Muscle of back (tissue), 3 donors: ENCODE measurements at regions not wholly inside any gene's neighbourhood (a gene's known extent, or its start where the extent isn't known, plus 50 kb on each side); places are given as distances from the start of the nearest gene placed in this dataset.
"Not testable (repeated sequence)": the region's sequence is repeated elsewhere in the genome, so short reads cannot be mapped to it uniquely, and the experiment has no call there.

Experiments used
- DNase-seq, 3 donors: peaks; one replicate each; pipeline versions ENCODE4 v3.0.0 to v3.0.0-alpha.2; 2013

- no peak for DNase-seq
Observed at GRCh38 chr16:60013076-60013475, 1279.0 kb upstream of the GOT2 start.

GRCh38 chr16:60001523-60001922 lies 1267.4 kb upstream of the GOT2 start:
- no peak for DNase-seq

- DNase-seq = no peak
Observed at GRCh38 chr16:59997706-59998105, 1263.6 kb upstream of the GOT2 start.

- no peak for DNase-seq
Observed at GRCh38 chr16:59993101-59993500, 1259.0 kb upstream of the GOT2 start.

- no peak for DNase-seq
Observed at GRCh38 chr16:59991171-59991570, 1257.1 kb upstream of the GOT2 start.

GRCh38 chr16:59988591-59988990 lies 1254.5 kb upstream of the GOT2 start:
- DNase-seq = no peak

- no peak for DNase-seq
Observed at GRCh38 chr16:59975953-59976352, 1241.8 kb upstream of the GOT2 start.

- DNase-seq = no peak
Observed at GRCh38 chr16:59973966-59974365, 1239.8 kb upstream of the GOT2 start.

- no peak for DNase-seq
Observed at GRCh38 chr16:59971264-59971663, 1237.1 kb upstream of the GOT2 start.

- no peak for DNase-seq
Observed at GRCh38 chr16:59964232-59964924, 1230.3 kb upstream of the GOT2 start.

- no peak for DNase-seq
Observed at GRCh38 chr16:59959311-59959710, 1225.2 kb upstream of the GOT2 start.

- peak in 1 of 3 donors; percentile 2 for DNase-seq
Observed at GRCh38 chr16:59950431-59950830, 1216.3 kb upstream of the GOT2 start.

- not testable (repeated sequence) for DNase-seq
Observed at GRCh38 chr16:59944041-59944440, 1209.9 kb upstream of the GOT2 start.

- DNase-seq = no peak
Observed at GRCh38 chr16:59941594-59941993, 1207.5 kb upstream of the GOT2 start.

GRCh38 chr16:59920054-59920453 lies 1185.9 kb upstream of the GOT2 start:
- DNase-seq = no peak

- no peak for DNase-seq
Observed at GRCh38 chr16:59913666-59914065, 1179.5 kb upstream of the GOT2 start.

GRCh38 chr16:59909262-59909661 lies 1175.1 kb upstream of the GOT2 start:
- DNase-seq = no peak

- no peak for DNase-seq
Observed at GRCh38 chr16:59907611-59908010, 1173.5 kb upstream of the GOT2 start.

GRCh38 chr16:59905606-59906005 lies 1171.5 kb upstream of the GOT2 start:
- peak; percentile 51 to 85 (median 69) for DNase-seq

- DNase-seq = no peak
Observed at GRCh38 chr16:59905131-59905530, 1171.0 kb upstream of the GOT2 start.

GRCh38 chr16:59899940-59900339 lies 1165.8 kb upstream of the GOT2 start:
- no peak for DNase-seq

GRCh38 chr16:59892376-59892775 lies 1158.3 kb upstream of the GOT2 start:
- DNase-seq = no peak

- no peak for DNase-seq
Observed at GRCh38 chr16:59887856-59888255, 1153.7 kb upstream of the GOT2 start.

- peak; percentile 79 to 91 (median 84) for DNase-seq
Observed at GRCh38 chr16:59886021-59886420, 1151.9 kb upstream of the GOT2 start.
